SK-N-SH treated with all-trans-retinoic acid at 6 μM for 48 hours (cell line): ENCODE measurements at regions not wholly inside any gene's neighbourhood (a gene's known extent, or its start where the extent isn't known, plus 50 kb on each side); places are given as distances from the start of the nearest gene placed in this dataset.

ENCODE experiments used
- ATAC-seq: fragments of 200-7000 bp; cut with Tn5 transposase; 3 replicates; pipeline ENCODE4 v1.9.1; 2020; ENCODE audit warnings: mild to moderate bottlenecking, moderate library complexity
- ARNTL ChIP-seq: fragments of 450-650 bp; formaldehyde crosslinking; IDR thresholded peaks from 2 replicates; pipeline ENCODE4 v1.5.0; 2020; ENCODE audit warnings: low read depth, mild to moderate bottlenecking, moderate library complexity, borderline replicate concordance
- BACH2 ChIP-seq: fragments of 250-450 bp; sonication (Bioruptor Pico); IDR thresholded peaks from 2 replicates; pipeline ENCODE4 v1.9.0; 2021; ENCODE audit warnings: mild to moderate bottlenecking, borderline replicate concordance
- CREB5 ChIP-seq: fragments of 250-450 bp; sonication (Bioruptor Pico); IDR thresholded peaks from 2 replicates; pipeline ENCODE4 v1.5.1; 2020; ENCODE audit warnings: low read depth, mild to moderate bottlenecking, moderate library complexity
- CSDC2 ChIP-seq: fragments of 250-450 bp; sonication (Bioruptor Pico); IDR thresholded peaks from 2 replicates; pipeline ENCODE4 v1.5.0; 2020; ENCODE audit warnings: mild to moderate bottlenecking, moderate library complexity
- CSRNP3 ChIP-seq: fragments of 250-450 bp; sonication (Bioruptor Pico); IDR thresholded peaks from 2 replicates; pipeline ENCODE4 v1.5.1; 2021; ENCODE audit warnings: mild to moderate bottlenecking, moderate library complexity
- GLIS3 ChIP-seq: fragments of 250-450 bp; sonication (Bioruptor Pico); IDR thresholded peaks from 2 replicates; pipeline ENCODE4 v1.5.0; 2020; ENCODE audit warnings: mild to moderate bottlenecking, moderate library complexity
- ISL1 ChIP-seq: fragments of 250-450 bp; sonication (Bioruptor Pico); IDR thresholded peaks from 2 replicates; pipeline ENCODE4 v2.1.2; 2022; ENCODE audit warnings: mild to moderate bottlenecking, moderate library complexity
- OSR1 ChIP-seq: fragments of 250-450 bp; sonication (Bioruptor Pico); IDR thresholded peaks from 2 replicates; pipeline ENCODE4 v1.8.0; 2022; ENCODE audit warnings: moderate library complexity, mild to moderate bottlenecking, inconsistent platforms
- PATZ1 ChIP-seq: fragments of 250-450 bp; sonication (Bioruptor Pico); IDR thresholded peaks from 2 replicates; pipeline ENCODE4 v1.8.0; 2020; ENCODE audit warnings: mild to moderate bottlenecking, moderate library complexity, borderline replicate concordance
- POU6F1 ChIP-seq: fragments of 250-450 bp; sonication (Bioruptor Pico); IDR thresholded peaks from 2 replicates; pipeline ENCODE4 v1.8.0; 2021; ENCODE audit warnings: low read depth, mild to moderate bottlenecking, moderate library complexity, borderline replicate concordance
- PPARA ChIP-seq: fragments of 250-450 bp; sonication (Bioruptor Pico); IDR thresholded peaks from 2 replicates; pipeline ENCODE4 v1.5.0; 2020; ENCODE audit warnings: mild to moderate bottlenecking, borderline replicate concordance
- RARB ChIP-seq: fragments of 250-450 bp; sonication (Bioruptor Pico); IDR thresholded peaks from 2 replicates; pipeline ENCODE4 v1.8.0; 2021; ENCODE audit warnings: mild to moderate bottlenecking, moderate library complexity
- SNAI2 ChIP-seq: fragments of 250-450 bp; sonication (Bioruptor Pico); IDR thresholded peaks from 2 replicates; pipeline ENCODE4 v1.5.0; 2020; ENCODE audit warnings: mild to moderate bottlenecking, moderate library complexity
- TCF4 ChIP-seq: fragments of 250-450 bp; sonication (Bioruptor Pico); IDR thresholded peaks from 2 replicates; pipeline ENCODE4 v1.8.0; 2021; ENCODE audit warnings: mild to moderate bottlenecking, moderate library complexity, borderline replicate concordance
- TOX ChIP-seq: fragments of 250-450 bp; sonication (Bioruptor Pico); IDR thresholded peaks from 2 replicates; pipeline ENCODE4 v1.8.0; 2021; ENCODE audit warnings: mild to moderate bottlenecking, moderate library complexity, borderline replicate concordance
- ZC3H10 ChIP-seq: fragments of 250-450 bp; sonication (Bioruptor Pico); IDR thresholded peaks from 2 replicates; pipeline ENCODE4 v1.5.1; 2021; ENCODE audit warnings: mild to moderate bottlenecking, moderate library complexity
- ZFP3 ChIP-seq: fragments of 250-450 bp; sonication (Bioruptor Pico); IDR thresholded peaks from 2 replicates; pipeline ENCODE4 v1.5.0; 2020; ENCODE audit warnings: mild to moderate bottlenecking, moderate library complexity
- ZFP30 ChIP-seq: fragments of 450-650 bp; formaldehyde crosslinking; IDR thresholded peaks from 2 replicates; pipeline ENCODE4 v1.5.0; 2022; ENCODE audit warnings: mild to moderate bottlenecking, moderate library complexity
- ZNF565 ChIP-seq: fragments of 450-650 bp; formaldehyde crosslinking; conservative IDR thresholded peaks from 2 replicates; pipeline ENCODE4 v1.5.0; 2020; ENCODE audit warnings: low read depth, mild to moderate bottlenecking, moderate library complexity
- ZNF70 ChIP-seq: fragments of 450-650 bp; formaldehyde crosslinking; IDR thresholded peaks from 2 replicates; pipeline ENCODE4 v1.5.0; 2020; ENCODE audit warnings: mild to moderate bottlenecking, moderate library complexity
- ZNF8 ChIP-seq: fragments of 450-650 bp; formaldehyde crosslinking; IDR thresholded peaks from 2 replicates; pipeline ENCODE4 v1.5.0; 2020; ENCODE audit warnings: mild to moderate bottlenecking, moderate library complexity

- TF ChIP-seq PATZ1 (CRISPR knock-in tag) (no peak), OSR1 (no peak), POU6F1 (CRISPR knock-in tag) (no peak), ZC3H10 (no peak), SNAI2 (CRISPR knock-in tag) (no peak), ISL1 (no peak)
These were observed 483.3 kb downstream of the TTLL7 start (continued) for GRCh38 chr1:83515578-83516154.

GRCh38 chr1:83512373-83513193 is 486.3 kb downstream of the TTLL7 start:
- no peak for ATAC-seq
- TF ChIP-seq ZNF8 (CRISPR knock-in tag) (no peak), TCF4 (CRISPR knock-in tag) (no peak), ZNF565 (no peak), RARB (CRISPR knock-in tag) (no peak), PPARA (no peak), ARNTL (CRISPR knock-in tag) (no peak), CSDC2 (CRISPR knock-in tag) (no peak), BACH2 (CRISPR knock-in tag) (no peak), GLIS3 (CRISPR knock-in tag) (no peak), ZFP30 (no peak), CSRNP3 (no peak), ZFP3 (no peak), TOX (CRISPR knock-in tag) (no peak), ISL1 (no peak), ZC3H10 (no peak), ZNF70 (no peak), CREB5 (CRISPR knock-in tag) (no peak), OSR1 (no peak)

GRCh38 chr1:83511146-83511726 is 487.7 kb downstream of the TTLL7 start:
- ATAC-seq, result peak; percentile 43; the same call in 1 of the 3 replicates
- TF ChIP-seq ZC3H10, result 0 out of 2 replicates have a peak, but pooled peaks have one; percentile 51
- no peak for TF ChIP-seq ZNF70
- TF ChIP-seq PPARA, result no peak
- no peak for TF ChIP-seq ZNF8 (CRISPR knock-in tag)
- no peak for TF ChIP-seq RARB (CRISPR knock-in tag)
- no peak for TF ChIP-seq ZFP3
- no peak for TF ChIP-seq SNAI2 (CRISPR knock-in tag)
- TF ChIP-seq BACH2 (CRISPR knock-in tag), result no peak
- TF ChIP-seq ARNTL (CRISPR knock-in tag), result no peak
- TF ChIP-seq ZFP30, result no peak
- no peak for TF ChIP-seq POU6F1 (CRISPR knock-in tag)
- TF ChIP-seq GLIS3 (CRISPR knock-in tag), result no peak
- no peak for TF ChIP-seq PATZ1 (CRISPR knock-in tag)
- TF ChIP-seq ZNF565, result no peak
- no peak for TF ChIP-seq TCF4 (CRISPR knock-in tag)
- TF ChIP-seq ISL1, result peak; percentile 91
- TF ChIP-seq, all 23 proteins: peak for 2
